A549 (cell line): ENCODE measurements at regions not wholly inside any gene's neighbourhood (a gene's known extent, or its start where the extent isn't known, plus 50 kb on each side); places are given as distances from the start of the nearest gene placed in this dataset.

Experiments used
- CTCF ChIP-seq: fragments of >200 bp; sonication (Bioruptor Twin); formaldehyde crosslinking; IDR thresholded peaks from 3 replicates; pipeline ENCODE4 v1.5.1; 2016
- EP300 ChIP-seq, 2 experiments: fragments of >200 bp; sonication (Bioruptor Twin); formaldehyde crosslinking; IDR thresholded peaks; 2 replicates in 1 of 2; 3 replicates in 1 of 2; pipeline ENCODE4 v1.6.1; 2016 to 2017
- ESRRA ChIP-seq: fragments of 150-350 bp; IDR thresholded peaks from 2 replicates; pipeline ENCODE4 v1.6.1; 2014; ENCODE audit warnings: mild to moderate bottlenecking, low read length, borderline replicate concordance
- MAFK ChIP-seq: fragments of 450-650 bp; IDR thresholded peaks from 2 replicates; pipeline ENCODE4 v1.6.1; 2014; ENCODE audit not compliant: partially characterized antibody
- MYC ChIP-seq: IDR thresholded peaks from 2 replicates; pipeline ENCODE4 v1.6.1; 2012; ENCODE audit warnings: mild to moderate bottlenecking, inconsistent platforms, low read length, improper control_type of control experiment, borderline replicate concordance
- POLR2AphosphoS2 ChIP-seq: conservative IDR thresholded peaks from 2 replicates; pipeline ENCODE4 v1.6.1; 2012; ENCODE audit warnings: low read length, improper control_type of control experiment, inconsistent platforms
- SMC3 ChIP-seq: fragments of >200 bp; sonication (Bioruptor Twin); formaldehyde crosslinking; IDR thresholded peaks from 3 replicates; pipeline ENCODE4 v1.6.1; 2018; ENCODE audit warnings: inconsistent platforms
- TF ChIP-seq, protein P1 (sequence below): fragments of 200-600 bp; sonication (generic); IDR thresholded peaks from 2 replicates; pipeline ENCODE4 v1.6.1; 2016; ENCODE audit warnings: antibody characterized with exemption, mild to moderate bottlenecking, moderate library complexity

DNA sequence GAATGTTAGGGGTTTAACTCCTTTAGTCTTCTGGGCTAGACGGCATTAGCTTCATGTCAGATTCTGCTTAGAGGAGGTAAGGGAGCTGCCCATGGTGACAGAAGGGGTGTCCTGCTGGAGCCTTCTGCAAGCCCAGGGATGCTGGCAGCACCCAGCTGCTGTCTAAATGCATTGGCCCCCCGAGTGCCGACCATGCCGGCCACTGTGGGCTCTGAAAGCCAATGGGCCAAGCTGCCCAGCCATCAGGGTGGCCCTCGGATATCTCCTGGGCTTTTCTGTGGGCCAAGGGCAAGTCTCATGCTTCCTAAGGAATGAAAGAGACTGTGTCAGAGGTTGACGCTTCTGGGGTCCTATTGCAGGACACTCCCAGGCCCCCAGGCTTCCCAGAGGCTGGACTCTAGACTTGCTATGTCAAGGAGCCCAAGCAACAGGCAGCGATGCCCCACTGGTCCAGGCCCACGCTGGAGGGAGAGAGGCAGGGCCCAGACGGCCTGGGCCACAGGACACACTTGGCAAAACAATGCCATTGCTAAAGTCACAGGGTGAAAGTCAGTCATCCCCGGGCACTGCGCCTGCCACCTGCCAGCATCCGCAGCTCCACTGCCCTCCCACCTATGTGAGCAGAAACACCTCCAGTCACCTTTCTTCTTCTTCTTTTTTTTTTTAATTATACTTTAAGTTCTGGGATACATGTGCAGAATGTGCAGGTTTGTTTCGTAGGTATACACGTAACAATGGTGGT is 160.2 kb upstream of the GPR12 start:
- TF ChIP-seq CTCF (no peak), POLR2AphosphoS2 (no peak), EP300 (IDR thresholded peaks at IDR 0.05) (no peak), MYC (no peak), SMC3 (no peak), ESRRA (no peak), MAFK (no peak)
- TF ChIP-seq, protein P1, sequence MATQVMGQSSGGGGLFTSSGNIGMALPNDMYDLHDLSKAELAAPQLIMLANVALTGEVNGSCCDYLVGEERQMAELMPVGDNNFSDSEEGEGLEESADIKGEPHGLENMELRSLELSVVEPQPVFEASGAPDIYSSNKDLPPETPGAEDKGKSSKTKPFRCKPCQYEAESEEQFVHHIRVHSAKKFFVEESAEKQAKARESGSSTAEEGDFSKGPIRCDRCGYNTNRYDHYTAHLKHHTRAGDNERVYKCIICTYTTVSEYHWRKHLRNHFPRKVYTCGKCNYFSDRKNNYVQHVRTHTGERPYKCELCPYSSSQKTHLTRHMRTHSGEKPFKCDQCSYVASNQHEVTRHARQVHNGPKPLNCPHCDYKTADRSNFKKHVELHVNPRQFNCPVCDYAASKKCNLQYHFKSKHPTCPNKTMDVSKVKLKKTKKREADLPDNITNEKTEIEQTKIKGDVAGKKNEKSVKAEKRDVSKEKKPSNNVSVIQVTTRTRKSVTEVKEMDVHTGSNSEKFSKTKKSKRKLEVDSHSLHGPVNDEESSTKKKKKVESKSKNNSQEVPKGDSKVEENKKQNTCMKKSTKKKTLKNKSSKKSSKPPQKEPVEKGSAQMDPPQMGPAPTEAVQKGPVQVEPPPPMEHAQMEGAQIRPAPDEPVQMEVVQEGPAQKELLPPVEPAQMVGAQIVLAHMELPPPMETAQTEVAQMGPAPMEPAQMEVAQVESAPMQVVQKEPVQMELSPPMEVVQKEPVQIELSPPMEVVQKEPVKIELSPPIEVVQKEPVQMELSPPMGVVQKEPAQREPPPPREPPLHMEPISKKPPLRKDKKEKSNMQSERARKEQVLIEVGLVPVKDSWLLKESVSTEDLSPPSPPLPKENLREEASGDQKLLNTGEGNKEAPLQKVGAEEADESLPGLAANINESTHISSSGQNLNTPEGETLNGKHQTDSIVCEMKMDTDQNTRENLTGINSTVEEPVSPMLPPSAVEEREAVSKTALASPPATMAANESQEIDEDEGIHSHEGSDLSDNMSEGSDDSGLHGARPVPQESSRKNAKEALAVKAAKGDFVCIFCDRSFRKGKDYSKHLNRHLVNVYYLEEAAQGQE, result no peak
